Fibroblast of skin of scalp (primary cell): ENCODE measurements at regions not wholly inside any gene's neighbourhood (a gene's known extent, or its start where the extent isn't known, plus 50 kb on each side); places are given as distances from the start of the nearest gene placed in this dataset.
"Not testable (repeated sequence)": the region's sequence is repeated elsewhere in the genome, so short reads cannot be mapped to it uniquely, and the experiment has no call there.

Source experiments
- DNase-seq: peaks from one replicate; pipeline ENCODE4 v3.0.0-alpha.2; 2013

- DNase-seq: no peak
Measured at GRCh38 chr9:29198861-29199260, 1625.6 kb upstream of the C9orf72 start.

GRCh38 chr9:29199975-29200374 is 1626.7 kb upstream of the C9orf72 start:
- DNase-seq: no peak

- DNase-seq: no peak
Measured at GRCh38 chr9:29200650-29201049, 1627.4 kb upstream of the C9orf72 start.

GRCh38 chr9:29203244-29203930 is 1630.1 kb upstream of the C9orf72 start:
- no peak for DNase-seq

GRCh38 chr9:29208670-29209069 is 1635.4 kb upstream of the C9orf72 start:
- DNase-seq: no peak

- DNase-seq: no peak
Measured at GRCh38 chr9:29209748-29210291, 1636.5 kb upstream of the C9orf72 start.

GRCh38 chr9:29211003-29211579 is 1637.8 kb upstream of the C9orf72 start:
- DNase-seq: no peak

GRCh38 chr9:29211580-29212396 is 1638.5 kb upstream of the C9orf72 start:
- DNase-seq: peak; percentile 37

GRCh38 chr9:29212397-29213387 is 1639.4 kb upstream of the C9orf72 start:
- no peak for DNase-seq

GRCh38 chr9:29213417-29214153 is 1640.3 kb upstream of the C9orf72 start, which contains the start of gene LINGO2:
Gene LINGO2 (minus strand): TSS chr9:29213601.
- no peak for DNase-seq

GRCh38 chr9:29214154-29214689 is 1640.9 kb upstream of the C9orf72 start:
- peak; percentile 2 for DNase-seq

GRCh38 chr9:29214690-29215253 is 1641.5 kb upstream of the C9orf72 start:
- DNase-seq: no peak

- DNase-seq: no peak
Measured at GRCh38 chr9:29217966-29218365, 1644.7 kb upstream of the C9orf72 start.

- no peak for DNase-seq
Measured at GRCh38 chr9:29220596-29221251, 1647.4 kb upstream of the C9orf72 start.

- no peak for DNase-seq
Measured at GRCh38 chr9:29228558-29228957, 1655.3 kb upstream of the C9orf72 start.

- DNase-seq: no peak
Measured at GRCh38 chr9:29230931-29231330, 1657.7 kb upstream of the C9orf72 start.

- no peak for DNase-seq
Measured at GRCh38 chr9:29233193-29233592, 1659.9 kb upstream of the C9orf72 start.

GRCh38 chr9:29241320-29241719 is 1668.0 kb upstream of the C9orf72 start:
- no peak for DNase-seq

- no peak for DNase-seq
Measured at GRCh38 chr9:29245351-29245750, 1672.1 kb upstream of the C9orf72 start.

GRCh38 chr9:29270400-29270799 is 1697.1 kb upstream of the C9orf72 start:
- not testable (repeated sequence) for DNase-seq
